ENCODE measurements at regions not wholly inside any gene's neighbourhood (a gene's known extent, or its start where the extent isn't known, plus 50 kb on each side); places are given as distances from the start of the nearest gene placed in this dataset.

DNA sequence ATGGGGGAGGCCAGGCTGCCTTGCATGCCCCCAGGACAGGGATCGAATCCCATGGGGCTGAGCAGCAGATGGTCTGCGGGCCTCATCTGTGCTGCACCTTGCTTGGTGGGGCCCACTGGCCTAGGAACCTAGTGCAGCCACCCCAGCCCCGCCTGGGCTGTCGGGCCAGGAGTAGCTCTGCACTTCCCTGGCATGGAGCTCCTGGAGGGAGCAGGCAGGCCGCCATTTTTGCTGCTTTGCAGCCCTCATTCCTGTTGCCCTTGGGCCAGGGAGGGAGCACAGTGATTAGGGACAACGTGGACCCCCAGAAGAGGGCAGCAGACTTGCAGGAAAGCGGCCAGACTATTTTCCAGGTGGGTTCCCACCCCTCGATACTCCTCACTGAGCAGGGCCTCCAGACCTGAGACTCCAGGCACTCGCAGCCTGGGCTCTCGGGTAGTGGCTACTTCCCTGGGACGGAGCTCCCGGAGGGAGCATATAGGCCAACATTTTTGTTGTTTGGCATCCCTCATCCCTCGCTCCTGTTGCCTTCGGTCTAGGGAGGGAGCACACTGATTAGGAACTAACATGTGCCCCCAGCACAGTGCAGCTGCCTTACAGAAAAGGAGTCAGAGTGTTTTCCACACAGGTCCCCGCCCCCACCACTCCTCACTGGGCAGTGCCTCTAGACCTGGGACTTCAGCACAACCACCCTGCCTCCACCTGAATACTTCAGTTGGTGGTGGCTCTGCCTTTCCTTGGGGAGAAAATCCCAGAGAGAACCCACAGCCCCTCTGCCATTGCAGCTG lies 99.5 kb downstream of the MAIP1 start:
- DNase-seq, result no peak

DNA sequence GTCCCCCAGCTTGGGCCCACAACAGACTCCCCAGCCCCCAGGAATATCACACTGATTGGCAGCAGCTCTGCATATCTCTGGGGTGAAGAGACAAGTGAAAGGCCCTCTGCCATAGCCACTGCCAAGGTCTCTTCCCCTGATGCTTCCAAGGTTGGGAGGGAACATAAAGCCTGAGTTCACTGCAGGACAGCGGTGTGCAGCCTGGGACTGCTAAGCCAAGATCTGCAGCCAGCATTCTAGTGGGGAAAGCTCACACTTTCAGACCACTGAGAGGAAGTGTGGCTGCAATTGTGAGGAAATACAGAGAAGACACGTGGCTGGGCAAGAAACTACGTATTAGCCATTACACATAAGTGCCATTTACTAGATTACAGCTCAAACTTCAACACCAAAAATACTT lies 100.7 kb downstream of the MAIP1 start:
- DNase-seq, result no peak

DNA sequence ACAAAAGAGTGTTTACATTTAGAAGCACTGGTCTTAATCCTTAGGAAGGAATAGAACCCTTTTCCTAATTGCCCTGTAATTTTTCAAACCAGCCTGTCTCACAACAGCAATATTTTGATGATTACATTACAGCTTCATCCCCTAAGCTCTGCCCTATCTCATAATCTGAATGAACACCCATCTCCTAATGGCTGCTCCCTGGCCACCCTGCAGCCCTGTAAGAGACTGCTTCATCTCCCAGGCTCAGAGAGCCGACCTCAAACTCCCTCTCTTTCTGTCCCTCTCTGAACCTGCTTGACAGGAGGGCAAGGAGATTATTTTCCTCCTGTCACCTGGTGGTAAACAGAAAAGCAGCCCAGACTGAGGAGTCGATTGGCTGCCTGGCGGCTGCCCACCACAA lies 107.8 kb downstream of the MAIP1 start:
- no peak for DNase-seq

DNA sequence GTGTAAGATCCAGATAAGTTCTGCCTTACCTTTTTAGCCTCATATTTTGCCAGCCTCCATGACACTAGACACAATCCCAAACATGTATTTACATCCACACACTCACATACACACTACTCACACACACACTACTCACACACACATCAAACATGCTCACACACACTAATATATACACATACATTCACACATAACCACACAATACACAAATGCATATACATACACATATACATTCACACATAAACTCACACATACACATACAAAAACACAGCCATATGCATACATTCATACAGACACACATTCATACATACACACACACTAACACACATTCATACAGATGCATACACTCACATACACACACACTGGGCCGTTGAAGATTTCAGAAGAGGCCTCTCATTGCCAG lies 109.5 kb downstream of the MAIP1 start:
- no peak for DNase-seq

DNA sequence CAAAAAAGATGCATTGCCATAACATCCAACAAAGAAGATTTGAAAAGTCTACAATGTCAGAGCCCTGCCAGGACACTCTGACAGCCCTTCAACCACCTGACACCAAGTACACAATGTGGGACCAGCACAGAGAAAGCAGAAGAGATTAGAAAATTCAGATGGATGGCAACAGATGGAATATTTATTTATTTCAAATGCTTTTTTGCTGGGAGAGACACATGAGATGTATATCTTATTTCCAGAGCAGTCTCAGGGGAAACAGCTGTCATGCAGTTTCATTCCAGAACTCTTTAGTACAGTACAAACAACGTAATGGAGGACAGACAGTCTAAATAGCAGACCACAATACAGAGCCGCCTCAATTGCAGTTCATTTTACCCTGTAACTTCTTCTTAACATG lies 110.1 kb downstream of the MAIP1 start:
- no peak for DNase-seq

DNA sequence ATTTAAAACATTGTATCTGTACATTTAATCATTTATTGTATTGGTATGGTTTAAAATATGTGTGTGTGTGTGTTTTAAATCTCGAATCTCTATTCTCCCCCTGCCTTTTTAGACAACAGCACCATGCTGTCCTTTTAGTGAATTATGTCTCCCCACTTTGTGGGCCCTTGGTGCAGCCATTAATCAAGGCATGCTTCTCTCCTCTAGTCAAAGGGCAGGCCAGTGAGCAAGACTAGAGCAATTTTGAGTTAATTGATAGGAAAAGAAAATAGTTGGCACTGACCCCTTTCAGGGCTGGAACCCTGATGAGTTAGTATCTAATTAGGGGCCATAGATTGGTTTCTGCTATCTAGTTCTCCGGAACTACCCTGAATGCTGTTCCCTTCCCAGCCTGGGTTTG lies 111.0 kb downstream of the MAIP1 start:
- no peak for DNase-seq

DNA sequence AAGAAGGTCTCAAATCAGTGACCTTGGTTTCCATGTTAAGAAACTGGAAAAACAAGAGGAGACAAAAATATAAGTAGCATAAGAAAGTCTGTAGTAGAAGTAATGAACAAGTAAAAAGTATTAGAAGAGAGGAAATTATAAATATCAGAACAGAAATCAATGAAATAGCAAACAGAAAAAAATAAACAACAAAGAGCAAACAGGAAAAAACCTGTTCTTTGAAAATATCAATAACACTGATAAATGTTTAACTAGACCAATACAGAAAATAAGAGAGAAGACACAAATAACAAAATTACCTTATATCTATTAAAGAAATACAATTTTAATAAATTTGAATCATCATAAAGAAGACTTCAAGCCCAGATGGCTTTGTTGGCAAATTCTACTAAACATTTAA lies 113.3 kb downstream of the MAIP1 start:
- no peak for DNase-seq

DNA sequence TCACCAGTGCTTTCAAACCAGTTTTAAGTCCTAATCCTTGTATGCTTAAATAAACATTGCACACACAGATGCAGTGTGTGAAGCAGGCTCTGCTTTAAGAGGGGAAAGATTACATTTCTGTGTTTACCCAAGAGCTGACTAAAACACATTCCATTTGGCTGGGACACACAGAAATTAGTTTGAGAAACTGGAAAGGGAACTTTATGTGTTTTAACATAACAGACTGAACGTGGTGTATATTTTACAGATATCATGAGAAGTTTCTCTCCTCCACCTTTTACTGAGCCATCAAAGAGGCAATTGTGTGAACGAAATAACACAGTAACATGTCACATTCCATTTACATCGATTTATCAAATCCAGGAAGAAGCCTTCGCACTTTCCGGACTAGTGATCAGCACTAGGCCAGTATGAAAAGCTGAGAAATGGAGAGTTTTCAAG lies 121.8 kb downstream of the MAIP1 start:
- DNase-seq, result no peak

DNA sequence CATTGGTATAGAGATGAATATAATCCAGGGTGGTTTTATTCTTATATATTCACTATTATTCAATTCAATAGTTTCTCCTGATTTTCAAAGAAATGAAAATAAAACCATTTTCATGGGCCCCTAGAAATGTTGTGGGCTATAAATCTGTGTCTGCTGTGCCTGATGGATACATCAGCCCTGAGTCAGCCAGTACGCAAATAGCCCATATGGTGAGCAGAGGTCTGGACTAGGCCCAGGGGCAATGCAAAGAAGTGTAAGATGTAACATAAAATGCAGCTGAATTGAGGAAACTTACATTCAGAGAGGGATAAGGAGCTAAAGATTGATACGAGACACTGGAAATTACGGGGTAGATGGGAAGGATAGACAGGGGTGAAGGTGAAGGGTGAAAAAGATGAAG lies 122.5 kb downstream of the MAIP1 start:
- DNase-seq, result no peak

DNA sequence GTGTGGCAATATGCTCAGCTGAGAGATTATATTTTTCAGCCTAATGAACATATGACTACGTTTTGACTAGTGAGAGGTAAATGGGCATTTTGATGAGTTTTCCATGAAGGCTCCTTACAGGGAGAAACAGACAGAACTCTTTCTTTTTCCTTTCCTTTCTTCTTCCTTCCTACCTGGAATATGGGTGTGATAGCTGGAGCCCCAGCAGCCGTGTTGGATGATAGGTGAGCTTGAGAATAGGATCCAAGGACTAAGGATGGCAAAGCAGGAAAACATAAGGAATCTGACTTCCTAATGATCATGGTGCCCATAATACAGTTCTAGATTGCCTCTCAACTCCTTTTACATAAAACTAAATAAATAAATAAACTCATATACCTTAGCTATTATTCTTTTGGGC lies 124.0 kb downstream of the MAIP1 start:
- DNase-seq, result no peak

DNA sequence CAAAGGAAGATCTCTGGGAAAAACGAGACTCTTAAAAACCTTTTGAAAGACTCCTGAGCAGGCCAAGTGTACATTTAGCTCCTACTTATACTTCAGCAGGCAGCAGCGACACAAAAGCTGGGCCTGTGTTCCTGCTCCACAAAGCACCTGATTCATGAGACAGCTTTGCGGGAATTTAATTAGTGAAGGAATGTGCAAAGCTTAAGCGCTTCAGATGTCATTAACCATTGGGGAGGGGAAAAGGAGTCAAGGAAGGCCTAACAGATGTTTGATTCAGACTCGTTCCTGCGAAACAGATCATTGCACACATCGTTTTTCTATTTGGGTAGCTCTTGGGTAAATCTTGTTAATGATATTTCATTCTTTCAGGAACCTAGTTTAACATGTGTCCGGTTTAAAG lies 125.9 kb downstream of the MAIP1 start:
- DNase-seq, result no peak

DNA sequence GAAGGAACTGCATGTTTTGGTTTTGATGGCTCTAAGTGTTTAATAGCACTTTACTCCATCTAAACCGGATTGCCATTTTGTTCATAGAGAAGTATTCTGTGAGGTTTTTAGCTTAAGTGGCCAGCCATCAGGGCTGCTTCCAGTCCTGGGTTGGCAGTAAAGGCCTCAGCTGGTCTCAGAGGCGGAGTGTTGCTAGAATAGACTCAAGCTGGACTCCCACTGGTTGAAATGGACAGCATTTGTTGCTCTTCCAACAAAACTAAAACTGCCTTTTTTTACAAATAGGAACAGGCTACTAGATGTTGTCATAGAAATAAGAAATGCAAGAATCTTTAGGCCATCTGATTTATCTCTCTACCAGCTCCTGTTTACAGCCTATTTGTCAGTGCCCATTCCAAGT lies 126.4 kb downstream of the MAIP1 start:
- DNase-seq, result no peak

DNA sequence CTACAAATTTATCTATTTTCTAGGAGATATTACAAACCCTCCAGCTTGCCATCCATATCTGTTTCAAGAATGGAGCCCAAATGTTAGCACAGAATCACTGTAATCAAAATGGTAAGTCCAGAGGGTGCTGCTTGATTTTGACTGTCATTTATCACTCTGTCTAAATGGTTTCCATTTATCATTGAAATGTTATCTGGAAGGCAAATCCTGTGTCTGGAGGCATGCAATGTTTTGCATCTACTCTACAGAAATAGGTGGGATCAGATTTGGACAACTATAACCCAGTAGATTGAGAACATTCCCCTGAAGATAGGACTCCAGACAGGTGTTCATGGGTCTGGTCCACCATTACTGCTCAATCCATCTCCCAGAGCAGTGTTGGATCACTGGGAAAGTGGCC lies 128.7 kb downstream of the MAIP1 start:
- no peak for DNase-seq

DNA sequence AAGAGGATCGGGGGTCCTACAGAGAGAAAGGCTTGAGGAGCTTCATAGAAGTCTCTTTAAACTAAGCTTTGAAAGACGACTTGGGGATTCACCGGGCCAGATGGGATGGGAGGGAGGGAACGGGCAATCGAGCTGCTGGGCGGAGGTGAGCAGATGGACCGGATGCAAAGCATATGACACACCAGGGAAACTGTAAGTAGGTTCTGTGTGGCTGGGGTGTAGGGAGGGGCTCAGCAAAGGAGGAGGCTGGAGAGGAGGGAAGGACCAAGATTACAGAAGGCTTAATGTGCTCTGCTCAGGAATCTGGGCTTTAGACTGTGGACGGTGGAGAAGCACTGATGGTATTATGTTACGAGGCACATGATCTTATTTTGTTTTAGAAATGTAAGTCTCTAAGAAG lies 131.5 kb downstream of the MAIP1 start:
- DNase-seq, result no peak

DNA sequence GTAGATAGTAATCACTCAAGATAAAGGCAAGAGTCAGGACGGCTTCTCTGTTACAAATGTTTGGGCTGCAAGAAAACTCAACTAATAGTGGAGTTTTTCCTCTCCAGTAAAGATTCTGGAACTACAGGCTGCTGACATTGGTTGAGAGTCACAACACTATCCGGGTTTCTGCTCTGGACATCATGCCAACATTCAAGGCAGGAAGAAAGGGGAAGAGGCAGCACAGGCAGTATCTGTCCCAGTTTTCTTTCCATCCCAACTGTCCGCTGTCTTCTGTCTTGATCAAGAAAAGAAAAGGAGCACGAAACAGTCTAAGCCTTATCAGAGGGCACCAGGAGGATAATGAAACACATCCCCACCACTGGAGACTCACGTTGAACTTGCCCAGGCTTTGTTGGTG lies 132.1 kb downstream of the MAIP1 start:
- DNase-seq, result no peak

DNA sequence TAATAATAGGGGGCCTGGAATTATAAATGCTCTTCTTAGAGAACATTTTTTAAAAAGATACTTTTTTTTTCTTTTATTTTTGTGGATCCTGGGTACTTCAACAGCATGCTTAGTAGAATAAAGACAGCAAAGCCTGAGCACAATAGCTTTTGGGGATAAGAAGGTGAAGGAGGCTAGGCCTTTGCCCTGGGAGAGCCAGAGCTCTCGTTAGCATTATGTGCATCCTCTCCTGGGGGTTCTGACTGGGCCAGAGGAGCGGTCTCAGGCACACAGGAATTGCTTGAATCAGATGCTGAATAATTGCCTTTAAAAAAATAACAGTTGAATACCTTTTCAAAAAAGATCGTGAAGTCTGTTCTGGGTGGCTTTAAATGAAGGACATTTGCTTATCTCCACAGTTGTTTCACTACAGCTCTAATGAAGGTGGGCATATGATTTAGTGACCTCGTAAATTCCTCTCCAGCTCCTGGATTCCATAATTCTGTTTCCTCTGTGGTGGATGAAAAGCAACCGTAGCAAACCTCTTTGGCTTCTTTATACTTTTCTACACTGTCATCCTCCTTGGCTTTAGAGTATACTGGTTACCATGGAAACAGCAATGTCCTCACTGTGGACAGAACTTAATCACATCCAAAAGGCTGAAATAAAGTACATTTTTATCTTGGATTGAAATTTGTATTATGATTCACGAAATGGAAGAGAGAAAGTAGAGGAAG lies 133.8 kb downstream of the MAIP1 start:
- no peak for DNase-seq

DNA sequence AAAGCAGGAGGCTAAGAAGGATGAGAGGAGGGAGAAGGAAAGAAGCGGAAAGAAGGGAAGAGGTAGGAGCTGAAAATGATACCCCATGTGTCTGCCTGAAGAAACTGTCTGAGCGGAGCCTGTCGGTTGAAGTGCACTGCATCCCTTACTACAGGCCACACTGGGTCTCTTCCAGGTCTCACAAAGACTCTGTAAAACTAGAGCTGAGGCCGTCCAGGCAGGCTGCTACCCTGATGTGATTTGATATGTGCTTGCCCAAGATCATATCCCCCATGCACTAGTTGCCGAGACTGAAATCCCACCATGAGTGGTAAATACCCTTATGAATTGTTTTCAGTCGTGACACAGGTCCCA lies 134.4 kb downstream of the MAIP1 start:
- DNase-seq, result no peak

DNA sequence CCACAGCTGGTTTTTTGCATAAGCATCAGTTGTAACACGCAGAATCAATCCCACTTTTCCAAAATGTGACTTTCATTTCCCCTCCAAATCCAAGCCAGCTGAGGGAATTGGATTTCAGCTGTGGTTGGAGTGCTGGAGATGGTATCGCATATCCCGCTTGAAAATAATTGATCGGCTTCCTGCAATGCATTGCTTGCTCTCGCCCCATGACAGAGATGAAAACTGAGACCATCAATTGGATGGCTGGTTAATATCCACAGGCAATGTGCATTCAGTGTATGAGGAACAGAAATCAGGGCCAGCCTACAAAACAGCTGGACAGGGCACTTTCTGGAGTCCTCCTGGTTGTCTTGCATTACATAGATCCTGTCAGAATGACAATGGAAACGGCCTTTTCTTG lies 135.3 kb downstream of the MAIP1 start:
- DNase-seq, result no peak

DNA sequence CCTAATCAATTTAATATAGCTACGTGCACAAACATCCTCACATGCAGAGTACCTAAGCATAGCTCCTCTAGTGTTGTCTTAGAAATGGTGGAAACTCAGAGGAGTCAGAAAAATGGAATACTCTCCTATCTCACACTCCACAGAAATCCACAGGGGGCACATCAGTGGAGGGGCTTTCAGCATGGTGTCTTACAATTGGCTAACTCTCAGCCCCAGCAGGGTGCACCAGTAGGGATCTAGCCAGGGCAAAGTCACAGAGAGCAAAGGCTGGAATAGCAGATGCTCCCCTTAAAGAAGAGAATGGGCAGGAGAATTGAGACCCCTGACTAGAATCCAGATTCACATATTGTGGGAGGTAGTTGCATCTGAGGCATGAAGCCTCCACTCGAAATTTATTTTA lies 135.7 kb downstream of the MAIP1 start:
- no peak for DNase-seq

DNA sequence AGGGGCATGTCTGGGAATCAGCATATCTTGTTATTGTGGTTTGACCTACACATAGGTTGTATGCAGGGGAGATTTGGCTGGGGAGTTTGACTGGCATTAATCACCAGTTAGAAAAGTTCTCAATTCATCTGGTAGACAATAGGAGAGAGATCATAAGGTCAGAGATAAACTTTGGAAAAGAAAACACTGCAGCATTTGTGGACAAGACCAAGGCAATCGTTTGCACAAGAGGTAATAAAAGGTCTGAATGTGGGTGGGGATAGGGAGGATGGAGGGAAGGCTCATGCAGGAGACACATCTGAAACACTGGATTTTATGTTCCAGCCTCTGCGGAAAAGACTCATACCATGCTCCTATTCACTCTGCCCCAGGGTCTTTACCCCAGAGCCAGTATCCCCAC lies 136.9 kb downstream of the MAIP1 start:
- DNase-seq, result no peak

DNA sequence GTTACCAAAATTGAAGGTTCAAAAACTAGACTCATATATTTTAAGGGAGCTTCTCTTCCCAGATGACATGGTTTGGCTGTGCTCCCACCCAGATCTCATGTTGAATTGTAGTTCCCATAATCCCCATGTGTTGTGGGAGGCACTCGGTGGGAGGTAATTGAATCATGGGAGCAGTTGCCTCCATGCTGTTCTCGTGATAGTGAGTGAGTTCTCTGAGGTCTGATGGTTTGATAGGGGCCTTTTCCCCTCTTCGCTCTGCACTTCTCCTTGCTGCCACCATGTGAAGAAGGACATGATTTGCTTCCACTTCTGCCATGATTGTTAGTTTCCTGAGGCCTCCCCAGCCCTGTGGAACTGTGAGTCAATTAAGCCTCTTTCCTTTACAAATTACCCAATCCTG lies 140.1 kb downstream of the MAIP1 start:
- DNase-seq, result no peak

DNA sequence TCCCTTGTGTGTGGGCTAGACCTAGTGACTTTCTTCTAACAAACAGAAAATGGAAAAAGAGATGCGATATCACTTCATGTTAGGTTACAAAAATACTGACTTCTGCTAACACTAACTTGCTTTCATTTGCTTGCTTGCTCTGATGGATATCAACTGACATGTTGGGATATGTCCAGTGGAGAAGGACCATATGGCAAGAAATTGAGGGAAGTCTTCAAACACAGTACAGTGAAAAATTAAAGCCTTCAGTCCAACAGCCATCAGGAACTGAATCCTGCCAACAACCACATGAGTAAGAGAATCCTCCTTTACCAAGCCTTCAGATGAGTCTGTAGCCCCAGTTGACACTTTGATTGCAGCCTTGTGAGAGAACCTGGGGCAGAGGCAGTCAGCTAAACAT lies 143.9 kb downstream of the MAIP1 start:
- DNase-seq, result no peak

DNA sequence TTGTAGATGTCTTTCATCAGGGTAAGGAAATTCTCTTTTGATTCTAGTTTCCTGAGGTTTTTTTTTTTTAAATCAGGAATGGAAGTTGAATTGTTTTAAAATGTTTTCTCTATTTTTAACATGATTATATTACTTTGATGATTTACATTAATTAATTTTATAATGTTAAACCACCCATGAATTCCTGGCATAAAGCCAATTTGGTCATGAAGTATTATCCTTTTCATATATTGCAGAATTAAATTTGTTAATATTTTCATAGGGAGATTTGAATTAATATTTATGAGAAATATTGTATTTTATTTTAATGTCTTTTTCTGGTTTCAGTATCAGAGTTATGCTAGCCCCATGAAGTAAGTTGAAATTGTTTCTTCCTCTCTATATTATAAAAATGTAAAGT lies 144.6 kb downstream of the MAIP1 start:
- DNase-seq, result no peak

DNA sequence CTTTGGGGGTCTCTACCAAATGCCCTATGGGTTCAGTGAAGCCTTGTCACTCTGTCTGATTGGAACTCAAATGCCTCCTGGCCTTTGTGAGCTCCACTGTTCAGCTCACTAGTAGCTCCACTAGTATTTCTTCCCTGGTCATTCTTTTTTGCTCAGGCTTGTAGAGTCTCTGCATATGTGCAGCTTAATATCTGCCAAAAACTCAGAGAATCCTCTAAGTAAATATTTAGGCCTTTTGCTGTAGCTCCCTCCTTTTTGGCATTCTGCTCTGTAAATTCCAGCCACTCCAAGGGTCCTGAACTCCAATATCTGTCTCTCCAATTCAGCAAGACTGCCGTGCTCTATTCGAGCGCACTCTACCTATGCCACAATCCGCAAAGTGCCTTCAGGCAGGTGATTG lies 146.5 kb downstream of the MAIP1 start:
- DNase-seq, result no peak

DNA sequence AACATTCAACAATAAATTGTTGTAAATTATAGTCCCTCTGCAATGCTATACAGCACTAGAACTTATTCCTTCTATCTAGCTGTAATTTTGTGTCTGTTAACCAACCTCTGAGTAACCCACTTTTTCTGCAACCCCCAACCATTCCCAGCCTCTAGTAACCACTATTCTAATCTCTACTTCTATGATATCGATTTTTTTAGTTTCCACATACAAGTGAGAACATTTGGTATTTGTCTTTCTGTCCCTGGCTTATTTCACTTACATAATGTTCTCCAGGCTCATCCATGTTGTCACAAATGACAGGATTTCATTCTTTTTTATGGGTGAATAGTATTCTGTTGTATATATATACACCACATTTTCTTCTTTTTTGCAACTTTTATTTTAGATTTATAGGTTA lies 147.6 kb downstream of the MAIP1 start:
- DNase-seq, result no peak

Data from NCI-H526 treated with DMSO at 0.1 percent for 48 hours (cell line).